COLO829 (cell line): ENCODE measurements at regions not wholly inside any gene's neighbourhood (a gene's known extent, or its start where the extent isn't known, plus 50 kb on each side); places are given as distances from the start of the nearest gene placed in this dataset.

Source experiments
- DNase-seq: peaks from one replicate; pipeline ENCODE4 v3.0.0; 2012; ENCODE audit warnings: low spot score

- no peak for DNase-seq
Observed at GRCh38 chr13:99123101-99124045, 77.3 kb upstream of the UBAC2 start.

GRCh38 chr13:99124046-99124400 lies 76.6 kb upstream of the UBAC2 start:
- no peak for DNase-seq

GRCh38 chr13:99124794-99125316 lies 75.8 kb upstream of the UBAC2 start:
- peak; percentile 70 for DNase-seq

GRCh38 chr13:99125326-99125915 lies 75.2 kb upstream of the UBAC2 start:
- no peak for DNase-seq

DNA sequence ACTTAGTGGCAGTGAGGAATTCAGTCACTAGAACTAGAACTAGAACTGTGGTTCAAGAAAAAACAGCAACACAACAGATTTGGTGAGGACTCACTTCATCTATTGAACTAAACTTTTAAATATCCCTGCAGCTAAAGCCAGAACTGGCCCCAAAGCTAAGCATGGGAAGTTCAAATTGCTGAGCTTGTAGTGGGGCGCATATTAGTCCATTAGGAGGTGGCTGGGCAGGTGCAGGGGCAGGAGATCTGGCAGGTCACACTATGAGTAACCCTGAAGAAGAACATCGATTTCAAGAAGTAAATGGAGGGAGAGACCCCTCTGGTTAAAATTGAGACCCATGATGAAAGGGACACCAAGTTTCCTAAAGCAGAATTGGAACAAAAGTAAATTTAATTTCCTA lies 73.8 kb upstream of the UBAC2 start:
- DNase-seq = no peak

- DNase-seq = no peak
Observed at GRCh38 chr13:99129050-99129449, 71.6 kb upstream of the UBAC2 start.

DNA sequence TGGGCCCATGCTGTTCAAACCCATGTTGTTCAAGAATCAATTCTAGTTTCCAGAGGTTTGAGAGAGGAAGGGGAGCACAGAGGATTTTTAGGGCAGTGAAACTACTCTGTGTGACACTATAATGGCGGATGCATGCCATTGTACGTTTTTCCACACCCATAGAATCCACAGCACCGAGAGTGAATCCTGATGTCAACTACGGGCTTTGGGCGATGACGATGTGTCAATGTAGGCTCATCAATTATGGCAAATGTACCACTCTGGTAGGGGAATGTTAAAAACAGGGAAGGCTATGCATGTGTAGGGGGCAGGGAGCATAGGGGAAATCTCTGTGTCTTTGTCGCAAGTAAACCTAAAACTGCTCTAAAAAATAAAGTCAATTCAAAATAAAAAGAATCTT lies 70.7 kb upstream of the UBAC2 start:
- DNase-seq = no peak

- no peak for DNase-seq
Observed at GRCh38 chr13:99131410-99131809, 69.2 kb upstream of the UBAC2 start.

- DNase-seq = no peak
Observed at GRCh38 chr13:99132295-99132835, 68.3 kb upstream of the UBAC2 start.

DNA sequence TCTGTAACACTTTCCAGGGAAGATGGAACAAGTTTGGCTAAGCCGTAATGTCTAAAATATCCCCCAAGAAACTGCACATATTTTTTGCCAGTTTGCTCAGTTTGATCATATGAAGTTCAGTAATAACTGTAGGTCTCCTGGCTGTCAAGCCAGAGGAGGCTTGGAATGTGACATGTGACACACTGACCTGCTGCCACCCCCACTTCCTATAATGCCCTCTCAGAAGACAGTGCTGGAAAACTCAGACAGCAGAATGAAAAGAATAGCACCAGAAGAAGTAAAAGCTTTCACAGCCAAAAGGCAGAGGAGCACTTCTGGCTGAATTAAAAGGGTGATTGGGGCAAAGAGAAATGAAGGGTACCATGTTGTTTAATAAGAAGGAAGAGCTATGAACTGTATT lies 67.4 kb upstream of the UBAC2 start:
- no peak for DNase-seq

- DNase-seq = no peak
Observed at GRCh38 chr13:99133848-99134247, 66.8 kb upstream of the UBAC2 start.

DNA sequence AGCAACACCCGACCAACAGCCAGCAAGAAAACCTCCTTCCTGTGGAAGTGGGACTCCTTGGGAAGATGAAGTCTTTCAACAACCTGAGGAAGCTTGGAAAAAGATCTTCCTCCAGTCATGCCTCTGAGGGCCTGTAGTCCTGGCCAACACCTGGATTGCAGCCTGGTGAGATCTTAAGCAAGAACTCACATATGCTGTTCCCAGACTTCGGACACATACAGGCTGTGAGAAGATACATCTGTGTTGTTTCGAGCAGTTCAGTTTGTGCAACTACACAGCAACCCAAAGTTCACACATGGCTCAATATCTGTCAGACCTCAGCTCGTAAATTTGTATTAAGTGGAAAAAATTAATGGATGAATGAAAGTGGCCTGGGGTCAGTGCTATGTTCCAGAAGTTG lies 65.1 kb upstream of the UBAC2 start:
- no peak for DNase-seq

DNA sequence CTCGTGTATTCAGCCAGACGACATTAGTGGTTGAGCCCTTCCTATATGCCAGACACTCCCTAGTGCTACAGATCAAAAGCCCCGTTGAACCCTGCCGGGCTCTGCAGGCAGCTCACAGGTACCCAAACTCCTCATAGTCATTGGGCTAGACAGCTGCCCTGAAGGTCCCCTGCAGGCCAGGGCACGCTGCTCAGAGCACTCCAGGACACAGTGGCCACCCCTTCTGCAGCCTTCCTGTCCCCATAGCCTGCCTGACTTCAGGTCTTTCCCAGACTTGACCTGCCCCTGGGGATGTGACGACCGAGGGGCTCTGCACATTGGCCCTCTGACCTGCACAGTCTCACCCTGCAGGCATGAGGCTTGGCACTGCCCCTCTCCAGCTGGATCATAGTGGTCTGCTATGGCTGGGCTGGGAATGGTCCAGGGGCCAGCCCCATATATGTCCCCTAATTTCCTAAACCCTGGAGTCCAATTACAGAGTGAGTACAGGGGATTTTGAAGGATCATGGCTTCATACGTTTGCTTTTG lies 64.2 kb upstream of the UBAC2 start:
- no peak for DNase-seq

DNA sequence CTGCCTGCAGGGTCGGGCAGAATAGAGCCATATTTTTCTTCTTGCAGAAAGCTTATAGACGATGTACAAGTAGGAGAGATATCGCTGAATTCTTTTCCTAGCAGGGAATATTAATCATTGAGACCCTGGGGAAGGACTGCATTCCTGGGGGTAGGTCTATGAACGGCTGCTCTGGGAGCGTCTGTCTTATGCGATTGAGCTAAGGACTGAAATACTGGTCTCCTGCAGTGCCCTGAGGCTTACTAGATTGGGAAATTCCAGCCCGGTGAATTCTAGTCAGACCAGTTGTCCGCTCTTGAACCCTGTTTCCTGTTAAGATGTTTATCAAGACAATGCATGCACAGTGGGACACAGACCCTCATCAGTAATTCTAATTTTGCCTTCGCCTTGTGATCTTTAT lies 59.8 kb upstream of the UBAC2 start:
- DNase-seq = no peak

DNA sequence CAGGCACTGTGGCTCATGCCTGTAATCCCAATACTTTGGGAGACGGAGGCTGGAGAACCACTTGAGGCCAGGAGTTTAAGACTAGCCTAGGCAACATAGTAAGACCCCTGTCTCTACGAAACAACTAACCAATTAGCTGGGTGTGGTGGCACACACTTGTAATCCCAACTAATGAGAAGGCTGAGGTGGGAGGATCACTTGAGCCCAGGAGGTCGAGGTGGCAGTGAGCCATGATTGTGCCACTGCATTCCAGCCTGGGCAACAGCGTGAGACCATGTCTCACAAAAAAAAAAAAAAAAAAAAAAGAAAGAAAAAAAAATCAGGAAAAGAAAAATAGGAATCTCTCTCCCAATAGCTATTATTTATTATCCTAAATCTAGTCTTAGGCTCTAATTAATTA lies 56.8 kb upstream of the UBAC2 start:
- no peak for DNase-seq

GRCh38 chr13:99144306-99144705 lies 56.3 kb upstream of the UBAC2 start:
- no peak for DNase-seq

DNA sequence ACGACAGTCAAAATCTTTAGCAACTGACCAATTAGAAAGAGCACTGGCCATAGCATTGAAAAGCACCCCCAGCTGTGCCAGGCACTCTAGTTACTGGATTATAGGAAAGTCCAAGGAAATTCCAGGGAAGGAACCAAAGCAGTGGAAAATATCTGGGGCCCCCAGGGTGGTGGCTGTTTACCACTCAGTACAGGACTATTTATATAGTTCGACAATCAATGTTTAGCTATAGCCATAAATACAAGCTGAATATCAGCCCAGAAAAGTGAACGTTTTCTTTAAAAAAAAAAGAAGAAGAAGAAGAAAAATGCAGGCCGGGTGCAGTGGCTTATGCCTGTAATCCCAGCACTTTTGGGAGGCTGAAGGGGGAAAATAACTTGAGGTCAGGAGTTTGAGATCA lies 55.2 kb upstream of the UBAC2 start:
- DNase-seq = no peak

- DNase-seq = peak; percentile 61
Observed at GRCh38 chr13:99150575-99151361, 49.9 kb upstream of the UBAC2 start.
